ENCODE measurements at regions not wholly inside any gene's neighbourhood (a gene's known extent, or its start where the extent isn't known, plus 50 kb on each side); places are given as distances from the start of the nearest gene placed in this dataset.

DNA sequence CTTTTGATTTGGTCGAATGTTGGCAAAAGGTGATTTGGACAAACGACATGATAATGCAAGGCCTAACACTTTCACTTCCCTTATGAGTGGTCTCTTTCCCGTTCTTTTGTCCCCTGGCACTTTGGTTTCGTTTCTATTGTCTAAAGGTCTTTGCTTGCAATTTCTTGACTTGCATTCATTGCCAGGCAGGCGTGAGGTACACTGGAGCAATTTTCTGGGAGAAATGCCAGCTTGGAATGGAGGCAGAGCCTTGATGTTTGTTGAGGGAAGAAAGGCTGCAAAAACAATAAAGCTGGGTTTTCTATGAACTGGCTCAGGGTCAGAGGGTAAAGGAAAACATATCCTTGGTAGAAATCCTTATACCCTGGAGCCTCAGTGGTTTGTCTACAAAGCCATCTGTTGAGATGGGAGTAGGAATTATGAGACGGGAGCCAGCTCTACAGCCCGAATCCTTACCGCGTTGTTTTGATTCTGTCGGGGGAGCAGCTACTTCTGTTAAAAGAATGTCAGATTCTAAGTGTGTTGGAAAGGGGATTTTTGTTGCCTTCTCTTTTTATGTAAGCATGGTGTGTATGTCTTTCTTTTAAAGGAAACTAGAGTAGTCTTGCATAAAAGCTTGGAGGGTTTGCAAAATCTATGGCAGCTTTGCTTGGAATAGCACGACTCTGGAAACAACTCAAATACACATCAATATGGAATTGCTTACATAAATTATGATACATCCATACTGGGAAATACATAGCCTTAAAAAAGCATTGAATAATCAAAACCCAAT, 158.9 kb downstream of the RMI1 start:
- peak overlapping the region in 1 of 3 experiments; percentile 39 for H3K4me3 ChIP-seq (replicated peaks in 1 of 3; ENCODE audit: insufficient read depth in 1 of 3, low read depth in 1 of 3, low read length in 3 of 3)
- peak overlapping the region; percentile 24 for H3K9ac ChIP-seq (replicated peaks; ENCODE audit: extremely low read depth, insufficient read depth, low read length)
- peak overlapping the region; percentile 69 for H2AFZ ChIP-seq (ENCODE audit: low read depth, low read length)
- H3K4me2 ChIP-seq (ENCODE audit: insufficient read depth, low read length) = peak overlapping the region; percentile 75
- TF ChIP-seq POLR2A (IDR thresholded peaks at IDR 0.05; ENCODE audit: low read depth, low read length) = no peak
- TF ChIP-seq JUN (IDR thresholded peaks at IDR 0.05; ENCODE audit: borderline replicate concordance, insufficient read depth, insufficient read length, low read depth) = peak; percentile 15
- intact Hi-C loops (cut with micrococcal nuclease) = loop anchor here (2.0 to 5.0 kb wide), 2 partner anchors 33 to 159 kb away; partner anchors contain the start of genes HNRNPK and RMI1
- no peaks in the 10 kb centered on the region for H3K9me3 ChIP-seq (replicated peaks; ENCODE audit: control insufficient read depth, insufficient read depth, low read length)
- H3K27ac ChIP-seq (ENCODE audit: insufficient read depth, low read depth, low read length) = peak overlapping the region; percentile 59
- CTCF ChIA-PET = interaction anchor here (0.7 to 2.1 kb wide), 8 partner anchors 9 to 122 kb away, joined by 3 to 22 read pairs (median 5); no protein-coding TSS in a partner anchor
- peak; percentile 98 for DNase-seq (ENCODE audit: low read depth, low spot score)
- no peaks in the 10 kb centered on the region for H3K79me2 ChIP-seq (ENCODE audit: control insufficient read depth, insufficient read depth, low read length)
- no peaks in the 10 kb centered on the region for H3K36me3 ChIP-seq (ENCODE audit: control insufficient read depth in 2 of 2, extremely low read depth in 1 of 2, insufficient read depth in 2 of 2, low read length in 2 of 2)
- no peaks in the 10 kb centered on the region for H3K9me1 ChIP-seq (replicated peaks; ENCODE audit: control insufficient read depth, extremely low read depth, insufficient read depth, low read length)
- peak; percentile 96 for FAIRE-seq
- BruUV-seq (replicated peaks) = no TSS peak
- H3K27me3 ChIP-seq (ENCODE audit: control insufficient read depth in 2 of 2, insufficient read depth in 2 of 2, low read length in 2 of 2) = no peaks in the 10 kb centered on the region
- H3K4me1 ChIP-seq (ENCODE audit: control insufficient read depth, extremely low read depth, insufficient read depth, low read length) = peaks cover 19% of the 10 kb centered on the region
- H4K20me1 ChIP-seq (replicated peaks; ENCODE audit: control insufficient read depth, extremely low read depth, insufficient read depth, low read length) = no peaks in the 10 kb centered on the region
- dilution Hi-C loops (cut with MboI; ENCODE audit: extremely low pct_ligation_motif_present, low sequenced_read_pairs) = no loop called here
- POLR2A ChIA-PET = interaction anchor here (0.6 to 0.9 kb wide), 2 partner anchors 12 to 27 kb away, joined by 3 to 4 read pairs; no protein-coding TSS in a partner anchor

- POLR2A ChIA-PET = no interaction called here
- DNase-seq (ENCODE audit: low read depth, low spot score) = no peak
- no peak overlapping the region for H3K27ac ChIP-seq (ENCODE audit: insufficient read depth, low read depth, low read length)
- H3K4me2 ChIP-seq (ENCODE audit: insufficient read depth, low read length) = peak overlapping the region; percentile 75
- H3K9me1 ChIP-seq (replicated peaks; ENCODE audit: control insufficient read depth, extremely low read depth, insufficient read depth, low read length) = no peaks in the 10 kb centered on the region
- H3K9ac ChIP-seq (replicated peaks; ENCODE audit: extremely low read depth, insufficient read depth, low read length) = peak overlapping the region; percentile 49
- CTCF ChIA-PET = interaction anchor here (1.0 to 1.5 kb wide), 3 partner anchors 11 to 34 kb away, joined by 4 to 6 read pairs (median 4); no protein-coding TSS in a partner anchor
- intact Hi-C loops (cut with micrococcal nuclease) (no loop called here), dilution Hi-C loops (cut with MboI; ENCODE audit: extremely low pct_ligation_motif_present, low sequenced_read_pairs) (no loop called here)
- H3K79me2 ChIP-seq (ENCODE audit: control insufficient read depth, insufficient read depth, low read length) = no peaks in the 10 kb centered on the region
- BruUV-seq (replicated peaks) = no TSS peak
- H3K9me3 ChIP-seq (replicated peaks; ENCODE audit: control insufficient read depth, insufficient read depth, low read length) = no peaks in the 10 kb centered on the region
- peaks cover 21% of the 10 kb centered on the region for H3K4me1 ChIP-seq (ENCODE audit: control insufficient read depth, extremely low read depth, insufficient read depth, low read length)
- no peak for FAIRE-seq
- peak overlapping the region; percentile 21 to 75 (median 33) for H3K4me3 ChIP-seq (replicated peaks in 1 of 3; ENCODE audit: insufficient read depth in 1 of 3, low read depth in 1 of 3, low read length in 3 of 3)
- H2AFZ ChIP-seq (ENCODE audit: low read depth, low read length) = peak overlapping the region; percentile 65
- no peaks in the 10 kb centered on the region for H4K20me1 ChIP-seq (replicated peaks; ENCODE audit: control insufficient read depth, extremely low read depth, insufficient read depth, low read length)
- TF ChIP-seq, protein P1, sequence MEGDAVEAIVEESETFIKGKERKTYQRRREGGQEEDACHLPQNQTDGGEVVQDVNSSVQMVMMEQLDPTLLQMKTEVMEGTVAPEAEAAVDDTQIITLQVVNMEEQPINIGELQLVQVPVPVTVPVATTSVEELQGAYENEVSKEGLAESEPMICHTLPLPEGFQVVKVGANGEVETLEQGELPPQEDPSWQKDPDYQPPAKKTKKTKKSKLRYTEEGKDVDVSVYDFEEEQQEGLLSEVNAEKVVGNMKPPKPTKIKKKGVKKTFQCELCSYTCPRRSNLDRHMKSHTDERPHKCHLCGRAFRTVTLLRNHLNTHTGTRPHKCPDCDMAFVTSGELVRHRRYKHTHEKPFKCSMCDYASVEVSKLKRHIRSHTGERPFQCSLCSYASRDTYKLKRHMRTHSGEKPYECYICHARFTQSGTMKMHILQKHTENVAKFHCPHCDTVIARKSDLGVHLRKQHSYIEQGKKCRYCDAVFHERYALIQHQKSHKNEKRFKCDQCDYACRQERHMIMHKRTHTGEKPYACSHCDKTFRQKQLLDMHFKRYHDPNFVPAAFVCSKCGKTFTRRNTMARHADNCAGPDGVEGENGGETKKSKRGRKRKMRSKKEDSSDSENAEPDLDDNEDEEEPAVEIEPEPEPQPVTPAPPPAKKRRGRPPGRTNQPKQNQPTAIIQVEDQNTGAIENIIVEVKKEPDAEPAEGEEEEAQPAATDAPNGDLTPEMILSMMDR (IDR thresholded peaks at IDR 0.05; ENCODE audit: extremely low read depth in 1 of 2, insufficient read depth in 1 of 2, low read depth in 1 of 2, low read length in 2 of 2) = no peak
- TF ChIP-seq FOS (IDR thresholded peaks at IDR 0.05; ENCODE audit: borderline replicate concordance, insufficient read depth, low read length) (no peak), EZH2 (IDR thresholded peaks at IDR 0.05; ENCODE audit: borderline replicate concordance, low read depth, low read length, severe bottlenecking) (peak; percentile 62)
- no peaks in the 10 kb centered on the region for H3K27me3 ChIP-seq (ENCODE audit: control insufficient read depth in 2 of 2, insufficient read depth in 2 of 2, low read length in 2 of 2)
- no peaks in the 10 kb centered on the region for H3K36me3 ChIP-seq (ENCODE audit: control insufficient read depth in 2 of 2, extremely low read depth in 1 of 2, insufficient read depth in 2 of 2, low read length in 2 of 2)
Measured at GRCh38 chr9:84140535-84141101, 160.0 kb downstream of the RMI1 start.

Measured in endothelial cell of umbilical vein (primary cell).